HG03280 (cell line): ENCODE measurements at regions not wholly inside any gene's neighbourhood (a gene's known extent, or its start where the extent isn't known, plus 50 kb on each side); places are given as distances from the start of the nearest gene placed in this dataset.

ENCODE experiments used
- ATAC-seq: cut with Tn5 transposase; IDR thresholded peaks from one replicate; pipeline ENCODE4 v1.9.1; 2021; ENCODE audit warnings: mild to moderate bottlenecking, moderate library complexity; ENCODE audit not compliant: unreplicated experiment

DNA sequence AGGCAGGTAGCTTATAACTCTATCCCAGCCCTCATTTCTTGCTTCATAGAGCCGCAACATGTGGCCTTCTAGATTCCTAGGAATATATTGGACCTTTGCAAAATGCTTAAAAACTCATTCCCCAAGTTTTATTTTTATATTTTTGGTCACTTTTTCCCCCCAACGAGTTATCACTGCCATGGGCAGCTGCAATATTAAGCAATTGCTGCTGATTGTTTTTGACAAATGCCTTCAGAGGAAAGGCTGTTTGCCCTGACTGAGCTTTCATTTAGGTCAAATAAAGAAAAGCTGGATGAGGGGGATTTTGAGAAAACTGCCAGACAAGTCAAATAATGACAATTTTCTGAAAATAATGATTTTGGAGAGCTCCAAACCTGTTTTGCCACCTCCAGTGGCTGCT is 976.9 kb upstream of the MBL2 start:
- no peak for ATAC-seq

DNA sequence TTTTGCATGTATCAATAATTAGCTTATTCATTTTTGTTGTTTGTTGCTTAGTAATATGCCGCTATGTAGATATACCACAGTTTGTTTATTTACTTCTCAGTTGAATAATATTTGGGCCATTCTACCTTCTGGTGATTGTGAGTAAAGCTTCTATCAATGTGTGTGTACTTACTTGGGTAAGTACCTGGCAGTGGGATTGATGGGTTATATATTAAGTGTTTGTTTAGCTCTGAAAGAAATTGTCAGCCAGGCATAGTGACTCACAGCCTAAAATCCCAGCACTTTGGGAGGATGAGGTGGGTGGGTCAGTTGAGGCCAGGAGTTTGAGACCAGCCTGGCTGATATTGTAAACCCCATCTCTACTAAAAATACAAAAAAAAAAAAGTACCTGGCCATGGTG is 975.7 kb upstream of the MBL2 start:
- ATAC-seq = no peak

DNA sequence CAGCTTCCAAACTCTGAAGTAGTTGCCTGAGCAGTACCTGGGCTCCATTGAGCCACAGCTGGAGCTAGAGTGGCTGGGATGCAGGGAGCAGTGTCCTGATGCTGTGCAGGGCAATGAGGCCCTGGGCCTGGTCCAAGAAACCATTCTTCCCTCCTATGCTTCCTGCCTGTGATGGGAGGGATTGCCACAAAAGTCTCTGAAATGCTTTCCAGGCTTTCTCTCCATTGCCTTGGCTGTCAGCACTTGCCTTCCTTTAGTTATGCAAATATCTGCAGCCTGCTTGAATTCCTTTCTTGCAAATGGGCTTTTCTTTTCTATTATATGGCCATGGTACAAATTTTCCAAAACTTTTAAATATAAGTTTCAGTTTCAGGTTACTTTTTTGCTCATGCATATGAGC is 972.2 kb upstream of the MBL2 start:
- no peak for ATAC-seq

DNA sequence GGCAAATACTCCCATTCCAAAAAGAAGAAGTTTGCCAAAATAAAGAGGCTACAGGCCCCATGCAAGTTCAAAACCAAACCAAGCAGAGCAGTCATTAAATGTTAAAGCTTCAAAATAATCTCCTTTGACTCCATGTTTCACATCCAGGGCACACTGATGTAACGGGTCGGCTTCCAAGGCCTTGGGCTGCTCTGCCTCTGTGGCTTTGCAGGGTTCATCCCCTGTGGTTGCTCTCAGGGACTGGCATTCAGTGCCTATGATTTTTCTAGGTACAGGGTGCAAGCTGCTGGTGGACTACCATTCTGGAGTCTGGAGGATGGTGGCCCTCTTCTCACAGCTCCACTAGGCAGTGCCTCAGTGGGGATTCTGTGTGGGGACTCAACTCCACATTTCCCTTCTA is 971.6 kb upstream of the MBL2 start:
- ATAC-seq = no peak

DNA sequence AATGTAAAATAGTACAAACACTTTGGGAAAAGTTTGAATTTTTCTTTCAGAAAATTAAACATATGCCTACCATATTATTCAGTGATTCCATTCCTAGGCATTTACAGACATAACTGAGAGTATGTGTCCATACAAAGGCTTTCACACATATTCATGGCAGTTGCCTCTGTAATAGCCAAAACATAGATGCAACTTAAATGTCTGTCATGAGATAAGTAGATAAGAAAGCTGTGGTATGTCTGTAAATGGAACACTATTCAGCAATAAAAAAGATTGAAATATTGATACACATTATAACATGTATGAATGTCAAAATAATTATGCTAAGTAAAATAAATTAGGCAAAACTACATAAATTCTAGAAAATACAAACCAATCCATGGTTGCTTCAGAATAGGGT is 964.5 kb upstream of the MBL2 start:
- no peak for ATAC-seq

DNA sequence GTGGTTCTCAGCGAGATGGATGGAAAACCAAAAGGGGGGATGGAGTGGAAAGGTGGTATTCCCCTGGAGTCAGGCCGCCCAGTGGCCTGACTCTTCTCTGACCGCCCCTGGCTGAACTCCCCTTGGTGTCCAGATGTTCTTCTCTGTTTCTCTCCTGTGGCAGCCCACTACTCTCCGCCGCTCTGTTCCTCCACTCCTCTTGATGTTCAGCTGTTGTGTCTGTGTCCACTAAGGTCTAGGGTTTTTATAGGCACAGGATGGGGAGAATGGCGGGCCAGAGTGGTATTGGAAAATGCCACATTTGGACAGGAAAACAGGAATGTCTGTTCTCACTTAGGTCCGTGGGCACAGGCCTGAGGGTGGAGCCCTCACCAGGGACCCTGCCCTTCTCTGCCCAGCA is 954.3 kb upstream of the MBL2 start:
- no peak for ATAC-seq

DNA sequence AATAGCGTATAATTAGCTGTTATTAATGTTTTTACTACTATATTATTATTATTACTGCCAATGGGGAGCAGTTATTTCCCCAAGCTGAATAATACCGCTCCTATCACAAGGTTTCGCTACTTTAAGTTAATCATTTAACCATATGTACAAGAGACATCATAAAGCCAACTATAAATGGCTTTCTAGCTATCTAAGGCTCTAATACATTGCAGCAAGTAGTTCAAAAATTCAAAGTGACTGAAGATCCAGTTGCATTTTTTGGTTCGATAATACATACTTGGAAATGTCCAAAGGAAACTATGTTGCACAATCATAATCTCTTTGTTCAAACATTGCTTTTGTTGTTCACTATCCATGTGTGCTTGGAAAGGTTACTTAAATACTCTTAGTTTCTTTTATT is 952.0 kb upstream of the MBL2 start:
- no peak for ATAC-seq

DNA sequence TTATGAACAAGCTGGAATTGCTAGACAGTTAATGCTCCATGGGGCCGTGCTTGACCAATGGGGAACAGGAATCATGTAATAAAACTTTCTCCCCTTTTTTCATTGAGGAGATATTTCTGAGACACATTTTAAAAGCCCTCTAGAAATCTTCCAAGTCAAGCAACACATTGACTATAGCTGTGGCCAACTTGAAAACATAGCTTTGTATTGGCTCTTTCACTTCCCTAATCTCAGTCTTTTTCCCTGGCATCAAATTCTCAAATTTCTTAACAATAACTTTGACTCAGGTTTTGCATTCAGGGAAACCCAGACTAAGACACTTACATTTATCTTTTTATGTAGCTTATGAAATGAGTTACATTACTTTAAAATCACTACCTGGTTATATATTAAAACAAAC is 947.1 kb upstream of the MBL2 start:
- ATAC-seq = no peak

DNA sequence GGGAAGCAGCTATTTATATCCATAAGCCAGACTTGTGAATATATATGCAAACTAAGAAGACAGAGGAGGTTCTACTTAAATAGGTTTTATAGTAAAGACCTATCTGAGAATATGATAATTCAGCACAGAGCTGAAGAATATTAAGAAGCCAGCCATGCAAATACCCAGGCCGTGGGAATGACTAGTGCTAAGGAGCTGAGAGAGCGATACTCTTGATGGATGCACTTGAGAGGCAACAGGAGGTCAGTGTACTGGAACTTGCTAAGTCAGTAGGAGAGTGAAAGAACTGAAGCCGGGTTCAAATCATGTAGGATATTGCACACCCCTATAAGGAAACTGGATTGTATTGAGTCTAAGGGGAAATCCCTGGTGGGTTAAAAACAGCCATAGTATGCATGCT is 943.6 kb upstream of the MBL2 start:
- ATAC-seq = no peak

DNA sequence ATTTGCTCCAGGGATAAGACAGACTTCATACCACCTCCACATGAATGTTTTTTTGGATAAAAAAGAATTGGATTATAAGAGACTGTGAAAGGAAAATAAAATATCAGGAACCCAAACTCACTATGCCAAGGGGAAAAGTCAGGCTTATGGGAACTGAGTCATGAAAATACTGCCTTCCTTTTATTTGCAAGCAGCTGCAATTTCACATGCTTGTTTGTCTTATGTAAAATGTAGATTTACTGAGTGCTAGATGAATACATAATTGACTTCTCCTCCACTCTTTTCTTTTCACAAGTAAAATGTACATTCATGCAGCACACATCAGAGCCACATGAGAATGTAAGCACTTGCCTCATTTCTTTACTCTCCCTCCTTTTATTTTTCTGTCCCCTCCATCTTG is 940.8 kb upstream of the MBL2 start:
- ATAC-seq = no peak

DNA sequence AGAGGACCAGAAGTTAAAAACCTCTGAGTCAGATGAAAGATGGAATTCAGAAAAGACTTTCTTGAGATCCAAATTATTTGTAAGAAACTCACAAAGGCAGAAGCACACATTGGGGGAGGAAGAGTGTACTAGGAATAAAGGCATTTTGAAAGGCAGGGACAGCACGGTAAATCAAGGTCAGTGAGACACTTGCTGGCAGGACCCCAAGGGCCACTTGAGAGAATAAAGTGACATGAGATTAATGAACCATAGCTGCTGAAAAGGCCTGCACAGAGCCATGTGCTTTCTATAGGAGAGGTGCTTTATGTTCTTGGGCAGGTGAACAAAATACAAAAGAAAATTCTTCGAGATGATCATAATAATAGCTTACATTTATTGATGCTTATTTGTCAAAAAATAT is 929.9 kb upstream of the MBL2 start:
- no peak for ATAC-seq

DNA sequence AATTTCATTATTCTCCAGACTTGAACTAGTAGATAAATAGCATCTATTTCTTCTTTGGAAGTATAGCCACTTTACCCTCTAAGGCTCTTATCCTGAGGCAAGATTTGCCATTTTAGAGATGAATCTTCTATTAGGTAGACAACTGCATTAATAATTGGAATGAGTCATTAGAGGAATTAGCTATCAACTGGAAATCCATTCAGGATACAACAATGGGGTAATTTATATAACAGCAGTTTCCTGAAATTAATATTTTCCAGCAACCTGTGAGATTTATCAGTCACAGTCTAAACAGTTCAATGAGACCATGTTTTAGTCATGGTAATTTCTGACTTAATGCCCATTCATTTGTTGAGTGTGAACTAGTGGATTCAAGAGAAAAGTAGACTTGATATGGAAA is 928.6 kb upstream of the MBL2 start:
- ATAC-seq = no peak

DNA sequence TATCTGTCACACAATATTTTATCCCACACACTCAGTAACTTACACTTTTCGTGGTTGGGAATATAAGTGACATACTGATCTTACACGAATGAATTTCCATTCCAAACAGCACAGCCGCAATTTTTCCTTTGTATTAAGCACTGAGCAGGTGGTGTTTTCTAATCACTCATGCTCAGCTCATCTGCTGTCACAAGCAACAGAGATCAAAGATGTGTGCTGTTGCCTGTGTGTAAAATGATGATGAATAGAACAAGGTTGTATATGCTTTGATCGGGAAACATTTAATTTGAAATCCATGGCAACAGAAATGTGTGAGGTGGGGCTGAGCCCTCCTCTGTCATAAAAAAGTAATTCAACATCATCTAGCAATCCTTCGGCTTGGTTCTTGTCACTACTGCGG is 927.7 kb upstream of the MBL2 start:
- no peak for ATAC-seq

DNA sequence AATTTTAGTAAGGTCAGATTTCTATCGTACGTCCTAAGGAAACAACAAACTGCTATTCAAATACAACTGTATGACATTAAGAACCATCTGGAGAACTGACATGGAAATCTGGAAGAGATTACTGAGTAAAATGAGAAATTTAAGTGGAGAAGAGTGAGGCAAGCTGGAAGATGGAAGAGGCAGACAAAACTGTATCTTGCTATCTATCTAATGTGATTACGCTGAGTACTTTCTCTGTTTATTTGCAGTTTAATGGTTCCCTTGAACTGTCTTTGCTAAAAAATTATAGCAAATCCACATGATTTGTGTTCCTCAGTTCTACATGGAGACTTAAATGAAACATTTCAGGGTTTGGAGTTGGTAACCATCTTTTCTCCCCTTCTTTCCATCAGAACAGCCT is 927.1 kb upstream of the MBL2 start:
- ATAC-seq = no peak

DNA sequence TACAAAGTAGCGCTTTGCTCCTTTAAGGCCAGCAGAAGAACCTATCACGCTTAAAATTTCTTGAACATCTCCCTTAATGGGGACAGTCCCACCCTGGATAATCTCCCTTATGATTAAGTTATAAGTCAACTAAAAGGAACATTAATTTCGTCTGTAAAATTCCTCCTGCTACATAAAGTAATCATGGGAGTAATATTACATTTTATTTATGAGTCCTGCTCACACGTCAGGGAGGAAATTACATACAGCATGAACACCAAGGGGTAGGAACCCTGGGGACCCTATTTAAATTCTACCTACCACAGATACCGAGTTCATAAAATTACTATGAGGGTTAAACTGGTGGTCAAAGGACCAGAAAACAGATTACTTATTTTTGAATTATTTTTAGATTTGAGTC is 926.6 kb upstream of the MBL2 start:
- no peak for ATAC-seq

DNA sequence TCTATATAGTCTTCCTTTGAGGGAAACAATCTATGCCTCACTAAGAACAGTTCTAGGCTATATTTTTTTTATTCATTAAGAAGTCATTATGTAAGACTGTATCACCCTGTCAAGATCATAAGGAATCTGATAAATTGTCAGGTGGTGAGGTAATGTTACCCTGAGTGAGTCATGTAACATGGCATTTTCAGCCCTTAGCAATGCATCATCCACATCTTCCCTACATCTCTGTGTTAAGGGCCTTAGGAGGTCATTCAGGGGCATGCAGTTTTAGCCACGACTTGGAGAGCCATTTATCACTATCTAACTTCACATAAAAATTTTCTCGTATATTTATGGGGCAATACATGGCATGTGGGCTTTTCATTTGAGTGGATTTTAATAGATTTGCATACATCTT is 924.5 kb upstream of the MBL2 start:
- no peak for ATAC-seq

DNA sequence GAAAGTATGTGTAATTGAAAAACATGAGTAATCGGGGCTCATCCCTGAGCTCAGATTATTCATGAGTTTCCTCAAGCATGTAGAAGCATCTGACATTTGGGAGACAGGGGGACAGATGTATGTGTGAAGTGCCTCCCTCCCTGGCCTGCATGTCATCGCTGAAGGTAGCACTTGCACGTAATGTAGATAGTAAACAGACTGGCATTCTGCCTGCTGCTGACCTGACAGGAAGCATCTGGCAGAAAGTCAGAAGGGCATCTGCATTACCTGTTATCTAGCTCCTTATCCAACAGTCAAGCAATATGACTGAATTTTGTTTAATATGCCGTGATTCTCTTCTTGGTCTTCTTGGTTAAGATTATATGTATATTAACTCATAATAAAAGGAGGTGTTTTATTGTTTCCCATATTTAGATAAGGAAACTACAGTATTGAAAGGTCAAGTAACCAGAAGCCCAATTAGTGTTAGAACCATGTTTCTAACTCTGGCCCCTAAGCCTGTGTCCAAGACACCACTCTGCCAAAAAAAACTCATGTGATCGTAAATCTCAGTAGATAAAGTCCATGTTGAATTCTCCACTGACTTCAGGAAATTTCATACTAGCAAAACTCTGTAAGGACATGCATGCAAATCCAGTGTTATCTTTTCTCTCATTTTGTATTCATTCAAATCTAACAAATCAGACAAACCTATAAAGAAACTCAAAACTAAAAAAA is 918.1 kb upstream of the MBL2 start:
- ATAC-seq = no peak

DNA sequence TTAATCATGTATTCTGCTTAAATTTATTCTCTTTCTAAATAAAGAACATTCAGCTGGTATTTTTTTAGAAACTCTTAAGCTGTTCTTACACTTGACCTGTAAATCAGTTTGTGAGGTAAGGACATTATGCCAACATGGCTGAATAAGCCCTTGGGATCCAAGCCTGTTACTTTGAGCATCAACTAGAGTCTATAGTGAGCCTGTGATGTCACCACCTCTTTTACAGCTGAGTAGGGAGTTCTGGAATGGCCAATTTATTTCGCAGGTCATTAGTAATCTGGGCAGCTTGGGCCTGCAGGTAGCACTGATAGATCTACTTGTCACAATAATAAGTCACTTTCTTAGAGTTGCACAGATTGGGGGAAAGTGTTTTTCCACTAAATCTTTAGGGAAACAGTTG is 915.2 kb upstream of the MBL2 start:
- ATAC-seq = no peak

DNA sequence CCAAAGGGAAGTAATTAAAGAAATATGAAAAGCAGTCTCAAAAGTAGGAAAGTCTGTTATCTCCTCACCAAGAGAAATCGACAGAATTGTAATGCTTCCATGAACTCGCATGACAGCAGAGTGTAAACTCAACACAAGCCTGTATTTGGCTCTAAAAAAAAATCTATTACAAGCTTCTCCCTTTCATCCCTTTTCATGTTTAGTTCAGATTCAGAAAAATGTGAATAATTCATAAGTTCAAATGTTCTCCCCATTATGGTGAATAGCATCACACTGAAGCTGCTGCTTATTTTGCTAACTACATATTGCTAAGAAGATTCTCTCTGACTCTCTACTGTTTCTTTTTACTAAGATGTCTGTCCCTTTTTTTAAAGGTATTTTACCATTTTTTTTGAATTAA is 910.3 kb upstream of the MBL2 start:
- ATAC-seq = no peak

DNA sequence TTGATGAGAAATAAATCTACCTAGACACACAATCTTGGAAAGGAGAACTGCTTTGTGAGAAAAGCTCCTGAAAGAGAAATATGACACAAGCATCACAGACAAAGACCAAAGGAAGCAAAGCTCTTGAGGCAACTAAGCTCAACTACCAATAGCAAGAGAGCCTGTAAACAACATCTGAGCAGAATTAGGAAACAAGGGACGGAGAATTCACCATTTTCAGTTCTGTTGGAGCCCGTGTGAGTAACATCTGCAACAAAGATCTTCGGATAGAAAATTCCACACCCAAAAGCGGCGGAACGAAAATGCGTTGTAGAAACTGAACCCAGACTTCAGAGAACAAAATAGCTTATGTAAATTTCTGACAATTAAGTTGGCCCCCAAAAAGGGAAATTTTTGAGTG is 909.9 kb upstream of the MBL2 start:
- no peak for ATAC-seq

DNA sequence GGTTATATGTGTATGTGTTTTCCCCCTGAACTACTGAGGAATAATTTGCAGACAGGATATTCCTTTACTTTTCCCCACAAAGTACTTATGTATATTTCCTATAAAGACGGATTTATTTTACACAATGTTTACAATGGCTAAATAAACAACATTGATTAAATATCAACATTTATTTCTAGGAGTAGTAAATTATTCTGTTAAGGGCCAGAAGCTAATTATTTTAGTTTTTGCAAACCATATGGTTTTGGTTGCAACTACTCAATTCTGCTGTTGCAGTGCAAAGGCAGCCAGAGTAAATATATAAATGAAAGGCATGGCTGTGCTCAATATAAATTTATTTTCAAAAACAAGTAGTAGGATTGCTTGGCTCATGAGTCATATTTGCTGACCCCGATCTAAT is 907.1 kb upstream of the MBL2 start:
- no peak for ATAC-seq

DNA sequence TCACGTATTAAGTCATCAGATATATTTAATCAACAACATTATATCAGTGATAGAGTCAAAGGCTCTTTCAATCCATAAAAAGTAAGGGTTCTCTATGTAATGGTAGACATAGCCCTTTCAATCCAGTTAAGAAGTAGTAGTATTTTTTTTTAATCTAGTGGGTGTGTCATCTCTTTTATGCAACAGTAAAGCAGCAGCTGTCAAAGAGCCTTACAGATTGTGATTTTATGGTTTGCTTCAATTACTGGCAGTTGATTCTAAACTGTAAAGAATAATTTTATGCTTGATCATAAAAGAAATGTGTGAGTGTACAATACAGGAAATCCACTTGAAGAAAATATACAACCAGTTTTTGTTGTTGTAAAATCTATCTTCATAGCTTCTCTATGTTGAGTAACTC is 902.6 kb upstream of the MBL2 start:
- ATAC-seq = no peak

DNA sequence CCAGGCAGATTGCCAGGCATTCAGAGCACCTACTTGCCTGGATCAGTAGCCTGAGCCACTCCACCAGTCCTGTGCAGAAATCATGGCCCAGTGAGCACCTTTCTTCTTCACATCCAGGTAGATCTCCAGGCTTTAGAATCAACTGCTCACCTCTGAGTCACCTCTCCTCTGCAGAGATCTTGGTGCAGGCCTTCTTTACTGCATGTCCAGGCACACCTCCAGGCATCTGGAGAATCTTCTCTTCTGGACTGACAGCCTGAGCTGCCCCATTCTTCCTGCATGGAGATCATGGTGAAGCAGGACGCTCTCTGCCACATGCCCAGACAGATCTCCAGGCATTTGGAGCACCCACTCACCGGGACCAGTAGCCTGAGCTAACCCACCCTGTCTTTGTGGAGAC is 894.5 kb upstream of the MBL2 start:
- ATAC-seq = no peak
